Muscle layer of colon (tissue), 2 donors: ENCODE measurements at regions not wholly inside any gene's neighbourhood (a gene's known extent, or its start where the extent isn't known, plus 50 kb on each side); places are given as distances from the start of the nearest gene placed in this dataset.

ENCODE experiments used
- H3K27ac ChIP-seq: one replicate; pipeline ENCODE4 v1.7.0; 2013; ENCODE audit warnings: low read depth, mild to moderate bottlenecking, low read length, moderate library complexity
- H3K27me3 ChIP-seq, 2 donors: one replicate each; pipeline ENCODE4 v1.7.0; 2013; ENCODE audit warnings: low read length in 2 of 2, mild to moderate bottlenecking in 2 of 2; ENCODE audit not compliant: insufficient read depth in 2 of 2, control insufficient read depth in 1 of 2
- H3K36me3 ChIP-seq: one replicate; pipeline ENCODE4 v1.7.0; 2013; ENCODE audit warnings: mild to moderate bottlenecking, low read length; ENCODE audit not compliant: insufficient read depth
- H3K4me1 ChIP-seq: one replicate; pipeline ENCODE4 v1.7.0; 2013; ENCODE audit warnings: mild to moderate bottlenecking, low read length; ENCODE audit not compliant: insufficient read depth
- H3K4me3 ChIP-seq, 2 donors: one replicate each; pipeline ENCODE4 v1.7.0; 2013; ENCODE audit warnings: low read length in 2 of 2, low read depth in 1 of 2, mild to moderate bottlenecking in 1 of 2, moderate library complexity in 1 of 2
- H3K9ac ChIP-seq: one replicate; pipeline ENCODE4 v1.7.0; 2013; ENCODE audit warnings: low read length
- H3K9me3 ChIP-seq: one replicate; pipeline ENCODE4 v1.7.0; 2013; ENCODE audit warnings: mild to moderate bottlenecking, low read length
- donor health status: abdominal sarcoma.
- donor health status: Adenocarcinoma of cecum.

DNA sequence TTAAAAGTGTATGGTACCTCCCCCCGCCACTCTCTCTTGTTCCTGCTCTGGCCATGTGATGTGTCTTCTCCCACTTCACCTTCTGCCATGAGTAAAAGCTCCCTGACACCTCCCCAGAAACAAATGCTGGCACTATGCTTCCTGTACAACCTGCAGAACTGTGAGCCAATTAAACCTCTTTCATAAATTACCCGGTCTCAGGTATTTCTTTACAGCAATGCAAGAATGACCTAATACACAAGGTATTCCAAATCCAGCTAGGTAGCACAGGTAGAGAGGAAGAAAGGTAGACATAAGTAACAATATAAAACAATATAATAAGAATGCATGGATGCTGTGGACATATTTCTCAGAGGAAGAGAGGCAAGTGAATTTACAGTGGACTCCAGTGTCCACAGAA, 394.1 kb upstream of the ARID1B start:
- H3K4me3 ChIP-seq = no peak overlapping the region
- no peaks in the 10 kb centered on the region for H3K27me3 ChIP-seq
- H3K36me3 ChIP-seq = no peaks in the 10 kb centered on the region
- H3K9ac ChIP-seq = no peak overlapping the region
- no peaks in the 10 kb centered on the region for H3K4me1 ChIP-seq
- H3K27ac ChIP-seq = no peak overlapping the region
- H3K9me3 ChIP-seq = no peaks in the 10 kb centered on the region

DNA sequence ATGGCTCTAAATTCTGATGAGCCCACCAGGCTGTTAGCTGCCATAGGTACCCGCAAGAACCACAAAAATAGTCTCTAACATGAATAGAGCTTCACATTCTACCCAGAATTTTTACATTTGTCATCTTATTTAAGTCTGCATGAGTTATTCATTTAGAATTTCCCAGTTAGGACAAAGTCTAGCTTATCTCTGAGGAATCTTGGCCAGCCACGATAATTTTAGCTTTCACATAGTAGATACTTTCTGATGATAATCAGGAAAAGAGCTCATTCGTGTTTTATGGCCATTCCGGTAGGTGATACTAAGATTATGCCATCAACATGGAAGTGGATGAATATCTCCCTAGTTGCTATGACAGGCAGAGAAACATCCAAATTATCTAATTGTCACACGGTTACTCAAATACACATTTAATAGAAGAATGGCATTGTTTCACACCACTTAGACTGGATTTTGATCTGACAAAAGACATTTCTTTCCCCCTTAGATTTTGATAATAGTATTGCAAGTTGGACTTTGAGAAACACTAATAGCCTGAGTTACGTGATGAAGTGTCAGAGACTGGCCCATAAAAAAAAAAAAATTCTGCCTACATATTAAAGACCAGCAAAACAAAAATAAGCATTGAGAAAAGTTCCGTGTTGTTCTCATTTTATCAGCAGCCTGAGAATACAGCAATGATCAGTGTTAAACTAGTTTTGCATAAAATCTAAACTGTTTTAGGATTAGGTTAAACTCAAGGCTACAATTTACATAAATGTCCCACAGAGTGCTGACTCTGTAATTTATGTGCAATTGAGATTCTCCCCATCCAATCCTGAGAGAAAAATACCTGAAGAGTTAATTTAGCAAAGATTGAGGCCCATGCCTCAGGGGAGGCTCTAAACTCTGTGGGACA, 397.5 kb upstream of the ARID1B start:
- no peaks in the 10 kb centered on the region for H3K27me3 ChIP-seq
- H3K9ac ChIP-seq = no peak overlapping the region
- no peak overlapping the region for H3K4me3 ChIP-seq
- H3K9me3 ChIP-seq = no peaks in the 10 kb centered on the region
- no peak overlapping the region for H3K27ac ChIP-seq
- H3K4me1 ChIP-seq = no peaks in the 10 kb centered on the region
- H3K36me3 ChIP-seq = no peaks in the 10 kb centered on the region

DNA sequence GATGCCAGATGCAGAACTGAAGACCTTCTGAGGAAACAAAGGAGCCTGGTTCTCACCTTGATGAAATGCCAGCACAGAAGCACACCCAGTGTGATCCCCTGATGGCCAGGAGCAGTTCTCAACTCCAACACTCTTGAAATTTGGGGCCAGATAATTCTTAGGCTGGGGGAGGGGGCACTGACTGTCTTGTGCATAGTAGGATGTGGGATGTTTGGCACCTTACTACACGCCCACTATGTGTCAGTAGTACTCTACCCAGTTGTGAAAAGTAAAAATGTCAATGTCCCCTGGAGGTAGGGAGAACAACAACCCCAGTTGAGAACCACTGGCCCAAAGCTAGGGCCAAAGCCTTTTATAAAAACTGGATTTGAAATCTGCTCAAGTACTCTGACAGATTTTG, 398.3 kb upstream of the ARID1B start:
- no peak overlapping the region for H3K9ac ChIP-seq
- no peaks in the 10 kb centered on the region for H3K9me3 ChIP-seq
- no peak overlapping the region for H3K27ac ChIP-seq
- H3K4me1 ChIP-seq = no peaks in the 10 kb centered on the region
- no peak overlapping the region for H3K4me3 ChIP-seq
- H3K27me3 ChIP-seq = no peaks in the 10 kb centered on the region
- H3K36me3 ChIP-seq = no peaks in the 10 kb centered on the region

DNA sequence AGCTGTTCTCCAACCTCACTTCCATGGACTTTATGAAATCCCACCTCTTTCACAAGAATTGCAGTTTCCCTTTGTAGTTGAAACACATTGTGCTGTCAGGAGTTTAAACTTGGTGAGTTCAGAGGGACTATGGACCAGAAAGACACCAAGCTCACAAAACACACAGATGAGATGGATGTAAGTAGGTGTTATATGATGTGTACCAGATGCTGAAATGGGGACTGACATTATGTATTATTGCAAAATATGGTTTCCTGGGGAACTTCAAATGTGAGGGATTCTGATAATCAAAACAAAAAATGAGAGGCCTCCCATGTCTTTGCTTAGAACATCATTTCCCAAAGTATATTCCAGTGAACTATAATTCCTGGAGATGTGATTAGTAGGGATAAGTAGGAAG, 401.1 kb upstream of the ARID1B start:
- Histone ChIP-seq H3K36me3 (no peaks in the 10 kb centered on the region), H3K9ac (no peak overlapping the region), H3K27me3 (no peaks in the 10 kb centered on the region), H3K4me3 (no peak overlapping the region), H3K9me3 (no peaks in the 10 kb centered on the region), H3K4me1 (no peaks in the 10 kb centered on the region), H3K27ac (no peak overlapping the region)

DNA sequence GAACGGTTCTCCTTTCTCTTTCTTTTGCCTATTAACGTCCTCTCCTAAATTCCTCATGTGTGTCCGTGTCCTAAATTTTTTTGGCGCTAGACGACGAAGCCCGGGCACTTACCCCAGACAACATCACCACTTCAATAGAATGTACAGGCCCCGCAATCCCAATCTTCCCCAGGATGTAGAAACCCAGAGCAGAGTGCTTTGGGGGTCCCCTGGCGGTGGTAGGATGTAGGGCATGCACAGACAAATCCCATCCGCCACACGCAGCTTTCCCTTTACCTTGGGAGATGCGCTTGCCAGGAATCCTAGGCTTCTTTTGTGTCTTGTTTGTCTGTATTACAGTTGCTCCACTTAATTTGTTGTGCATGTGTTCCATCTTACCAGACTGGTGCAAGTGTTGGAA, 417.3 kb upstream of the ARID1B start:
- H3K4me3 ChIP-seq = no peak overlapping the region
- H3K9ac ChIP-seq = no peak overlapping the region
- H3K36me3 ChIP-seq = no peaks in the 10 kb centered on the region
- H3K9me3 ChIP-seq = no peaks in the 10 kb centered on the region
- no peak overlapping the region for H3K27ac ChIP-seq
- H3K4me1 ChIP-seq = no peaks in the 10 kb centered on the region
- H3K27me3 ChIP-seq = no peaks in the 10 kb centered on the region

DNA sequence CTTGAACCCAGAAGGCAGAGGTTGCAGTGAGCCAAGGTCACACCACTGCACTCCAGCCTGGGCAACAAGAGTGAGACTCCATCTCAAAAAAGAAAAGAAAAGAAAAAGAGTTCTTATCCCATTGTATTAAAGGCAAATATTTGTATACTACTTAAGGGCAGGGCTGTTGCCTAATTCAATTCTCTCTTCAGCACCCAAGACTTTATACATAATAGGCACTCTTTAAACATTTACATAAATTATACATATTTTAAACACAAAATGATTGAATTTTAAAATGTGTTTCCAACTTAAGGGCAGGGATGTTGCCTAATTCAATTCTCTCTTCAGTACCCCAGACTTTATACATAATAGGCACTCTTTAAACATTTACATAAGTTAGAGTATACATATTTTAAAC, 424.3 kb upstream of the ARID1B start:
- no peak overlapping the region for H3K9ac ChIP-seq
- H3K36me3 ChIP-seq = no peaks in the 10 kb centered on the region
- H3K4me3 ChIP-seq = no peak overlapping the region
- H3K4me1 ChIP-seq = no peaks in the 10 kb centered on the region
- H3K27ac ChIP-seq = no peak overlapping the region
- no peaks in the 10 kb centered on the region for H3K27me3 ChIP-seq
- no peaks in the 10 kb centered on the region for H3K9me3 ChIP-seq

DNA sequence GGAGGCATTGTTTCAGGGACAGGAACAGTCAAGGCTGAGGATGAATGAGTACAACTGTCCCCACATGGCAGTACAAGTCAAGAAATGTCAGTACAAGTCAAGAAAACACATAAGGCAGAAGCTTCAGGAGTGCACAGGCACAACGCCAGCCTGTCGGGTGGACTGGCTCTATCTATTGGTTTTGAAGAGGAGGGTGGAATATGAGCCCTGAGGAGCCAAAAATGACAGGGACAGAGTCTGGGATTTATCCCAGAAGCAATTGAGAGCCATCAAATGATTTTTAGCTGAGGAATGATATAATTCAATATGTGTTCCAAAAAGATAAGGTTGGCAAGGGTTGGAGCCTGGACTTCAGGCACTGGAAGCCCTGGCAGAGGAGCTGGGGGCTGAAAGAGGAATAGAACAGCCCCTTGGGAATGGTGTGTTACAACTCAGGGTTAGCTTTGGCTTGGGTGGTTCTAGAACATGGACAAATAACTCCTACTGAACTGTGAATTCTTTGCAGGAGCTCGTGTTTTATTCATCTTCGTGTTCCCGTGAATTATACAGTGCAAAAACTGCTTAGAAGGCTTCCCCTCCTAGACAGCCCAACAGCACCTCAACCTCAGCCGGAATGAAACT, 425.7 kb upstream of the ARID1B start:
- H3K4me1 ChIP-seq = no peaks in the 10 kb centered on the region

DNA sequence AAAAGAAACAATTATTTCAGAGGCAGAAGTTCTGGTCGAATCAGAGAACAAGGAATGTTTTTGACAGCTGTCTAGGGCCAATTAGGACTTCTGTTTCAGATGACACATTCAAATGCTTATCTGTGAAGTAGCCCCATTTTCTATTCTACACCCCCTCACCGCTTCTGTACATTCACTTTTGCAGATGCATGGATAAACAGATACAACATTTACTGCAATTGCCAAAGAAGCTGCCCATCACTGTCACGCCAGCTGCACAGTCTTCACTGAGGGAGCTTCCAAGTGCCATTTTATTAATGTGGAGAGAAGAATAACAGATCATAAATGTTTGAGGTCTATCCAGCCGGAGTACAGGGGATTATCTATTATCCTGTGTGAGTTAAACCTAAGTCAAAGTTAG, 426.8 kb upstream of the ARID1B start:
- Histone ChIP-seq H3K4me1 (no peaks in the 10 kb centered on the region), H3K4me3 (no peak overlapping the region), H3K27me3 (no peaks in the 10 kb centered on the region), H3K9ac (no peak overlapping the region), H3K36me3 (no peaks in the 10 kb centered on the region), H3K9me3 (no peaks in the 10 kb centered on the region), H3K27ac (no peak overlapping the region)

More for the DNA sequence above, 425.7 kb upstream of the ARID1B start:
- Histone ChIP-seq H3K9me3 (no peaks in the 10 kb centered on the region), H3K36me3 (no peaks in the 10 kb centered on the region), H3K9ac (no peak overlapping the region), H3K27ac (no peak overlapping the region), H3K4me3 (no peak overlapping the region), H3K27me3 (no peaks in the 10 kb centered on the region)

DNA sequence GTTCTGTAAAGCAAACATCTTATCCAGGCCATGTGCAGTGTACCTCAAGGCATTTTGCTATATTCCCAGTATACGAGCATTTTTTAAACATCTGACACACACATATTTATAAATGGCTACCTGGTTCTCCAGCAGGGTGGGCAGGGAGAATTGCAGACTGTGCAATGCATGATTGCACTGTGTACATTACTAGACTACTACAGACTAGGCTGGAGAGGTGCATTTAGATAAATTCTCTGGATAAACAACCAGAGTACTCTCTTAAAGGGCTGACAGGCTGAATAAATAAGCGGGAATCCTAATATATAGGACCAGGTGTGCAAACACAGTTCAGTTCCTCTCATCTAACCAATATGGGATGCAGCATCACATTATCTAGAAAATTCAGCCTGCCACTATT, 428.3 kb upstream of the ARID1B start:
- no peaks in the 10 kb centered on the region for H3K9me3 ChIP-seq
- H3K4me1 ChIP-seq = no peaks in the 10 kb centered on the region
- no peak overlapping the region for H3K27ac ChIP-seq
- H3K27me3 ChIP-seq = no peaks in the 10 kb centered on the region
- H3K36me3 ChIP-seq = no peaks in the 10 kb centered on the region
- no peak overlapping the region for H3K9ac ChIP-seq
- no peak overlapping the region for H3K4me3 ChIP-seq

DNA sequence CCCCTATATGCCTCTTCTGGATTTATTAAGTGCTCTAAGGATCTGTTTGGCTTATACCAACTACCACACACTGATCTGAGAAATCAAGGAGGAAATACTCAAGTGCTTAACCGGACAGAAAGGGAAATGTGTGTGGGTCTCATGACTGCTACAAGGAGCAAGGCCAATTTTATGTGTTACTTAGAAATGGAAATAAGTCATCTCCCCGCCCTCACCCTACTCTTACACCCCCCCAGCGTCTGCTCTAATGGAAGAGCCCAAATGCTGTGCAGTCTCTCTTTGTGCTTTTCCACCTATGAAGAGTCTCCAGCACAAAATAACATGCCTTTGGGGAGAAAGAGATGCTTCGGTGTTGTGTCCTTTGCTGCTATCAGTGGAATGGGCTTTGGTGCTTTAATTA, 428.8 kb upstream of the ARID1B start:
- Histone ChIP-seq H3K9me3 (no peaks in the 10 kb centered on the region), H3K27me3 (no peaks in the 10 kb centered on the region), H3K27ac (no peak overlapping the region), H3K4me3 (no peak overlapping the region), H3K9ac (no peak overlapping the region), H3K4me1 (no peaks in the 10 kb centered on the region), H3K36me3 (no peaks in the 10 kb centered on the region)

DNA sequence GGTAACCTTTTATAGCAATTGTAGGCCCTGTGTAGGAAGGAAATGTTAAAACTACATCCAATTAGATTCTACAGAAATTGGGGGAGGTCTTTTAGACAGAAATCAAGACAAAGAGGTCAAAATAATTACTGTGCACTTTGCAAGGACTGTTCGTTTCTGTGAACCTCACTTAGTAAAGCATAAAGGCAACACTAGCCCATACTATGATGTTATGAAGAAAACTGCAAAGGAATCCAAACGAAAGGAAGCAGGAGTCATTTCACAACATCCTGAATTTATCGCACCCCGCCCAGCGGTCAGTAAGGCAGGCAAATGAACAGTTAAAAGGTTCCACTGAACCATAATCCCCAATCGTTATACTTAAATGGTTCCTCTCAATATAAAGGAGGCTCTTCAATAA, 429.5 kb upstream of the ARID1B start:
- Histone ChIP-seq H3K27me3 (no peaks in the 10 kb centered on the region), H3K4me3 (no peak overlapping the region), H3K4me1 (no peaks in the 10 kb centered on the region), H3K36me3 (no peaks in the 10 kb centered on the region), H3K9me3 (no peaks in the 10 kb centered on the region), H3K27ac (no peak overlapping the region), H3K9ac (no peak overlapping the region)

DNA sequence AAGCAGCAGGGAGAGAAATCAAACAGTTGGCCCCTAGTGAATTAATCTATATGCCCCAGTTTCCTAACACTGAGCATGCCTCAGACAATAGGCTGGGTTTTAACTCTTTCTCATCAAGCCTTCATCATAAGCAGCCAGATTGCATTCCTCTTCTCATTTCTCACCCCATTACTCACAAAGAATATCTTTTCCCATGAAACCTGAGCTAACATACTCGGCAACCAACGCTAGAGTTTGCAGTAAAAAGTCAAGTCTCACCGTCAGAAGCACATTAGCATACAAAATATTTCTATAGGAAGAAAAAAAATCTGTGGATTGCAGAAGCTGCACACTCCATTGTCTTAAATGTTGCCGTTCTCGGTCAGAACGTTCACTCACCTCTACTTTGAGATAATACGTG, 429.9 kb upstream of the ARID1B start:
- Histone ChIP-seq H3K27me3 (no peaks in the 10 kb centered on the region), H3K36me3 (no peaks in the 10 kb centered on the region), H3K9me3 (no peaks in the 10 kb centered on the region), H3K27ac (no peak overlapping the region), H3K4me3 (no peak overlapping the region), H3K4me1 (no peaks in the 10 kb centered on the region), H3K9ac (no peak overlapping the region)
